T47D (cell line): ENCODE measurements at regions not wholly inside any gene's neighbourhood (a gene's known extent, or its start where the extent isn't known, plus 50 kb on each side); places are given as distances from the start of the nearest gene placed in this dataset.
A peak's percentile ranks its signal among the peaks of the same experiment; 100 is the strongest.

Source experiments
- DNase-seq, 2 experiments: peaks; one replicate each; pipeline versions ENCODE4 v3.0.0 to v3.0.0-alpha.2; 2011 to 2012; ENCODE audit warnings: low read depth in 1 of 2, low spot score in 1 of 2
- JUND ChIP-seq: IDR thresholded peaks from 2 replicates; pipeline ENCODE4 v1.6.1; 2012; ENCODE audit warnings: low read depth
- in situ Hi-C: cut with HindIII; loops from 2 replicates; pipeline ENCODE4 v1.10.0; 2016; ENCODE audit warnings: low sequenced_read_pairs, low pct_unique_long_range_greater_than_20kb

DNA sequence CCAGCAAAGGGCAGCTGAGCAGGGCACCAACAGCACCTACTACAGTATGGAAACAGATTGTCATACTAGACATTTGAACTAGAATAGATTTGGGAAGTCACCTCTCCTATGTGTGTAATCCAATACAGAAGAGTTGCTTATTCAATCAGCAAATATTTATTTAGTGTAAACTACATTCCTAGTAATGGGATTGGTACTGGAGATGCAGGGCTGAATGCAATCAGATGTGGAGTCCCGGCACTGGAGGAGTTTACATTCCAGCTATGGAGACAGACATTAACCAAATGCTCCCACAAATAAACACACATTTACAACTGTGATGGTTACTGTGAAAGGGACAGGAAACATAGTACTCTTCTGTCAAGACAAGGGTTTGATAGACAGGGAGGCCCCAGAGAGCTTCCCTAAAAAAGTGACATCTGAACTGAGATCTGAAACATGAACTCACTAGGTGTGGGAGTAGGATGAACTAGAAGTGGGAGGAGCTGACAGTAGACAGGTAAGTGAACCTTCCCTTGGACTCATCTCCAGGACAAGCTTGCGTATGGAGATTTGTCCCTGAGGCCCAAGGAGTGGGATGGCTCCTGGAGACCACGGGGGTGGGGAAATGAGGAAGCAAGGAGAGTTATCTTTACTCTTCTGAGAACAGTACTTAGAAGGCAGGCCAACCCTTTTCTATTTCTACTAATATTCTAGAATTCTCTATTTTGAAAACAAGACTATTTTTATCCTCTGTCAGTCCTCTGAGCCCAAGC lies 420.5 kb downstream of the MAFB start:
- TF ChIP-seq JUND: no peak
- DNase-seq: peak in 1 of 2 experiments; percentile 36
- in situ Hi-C loops: no loop called here

DNA sequence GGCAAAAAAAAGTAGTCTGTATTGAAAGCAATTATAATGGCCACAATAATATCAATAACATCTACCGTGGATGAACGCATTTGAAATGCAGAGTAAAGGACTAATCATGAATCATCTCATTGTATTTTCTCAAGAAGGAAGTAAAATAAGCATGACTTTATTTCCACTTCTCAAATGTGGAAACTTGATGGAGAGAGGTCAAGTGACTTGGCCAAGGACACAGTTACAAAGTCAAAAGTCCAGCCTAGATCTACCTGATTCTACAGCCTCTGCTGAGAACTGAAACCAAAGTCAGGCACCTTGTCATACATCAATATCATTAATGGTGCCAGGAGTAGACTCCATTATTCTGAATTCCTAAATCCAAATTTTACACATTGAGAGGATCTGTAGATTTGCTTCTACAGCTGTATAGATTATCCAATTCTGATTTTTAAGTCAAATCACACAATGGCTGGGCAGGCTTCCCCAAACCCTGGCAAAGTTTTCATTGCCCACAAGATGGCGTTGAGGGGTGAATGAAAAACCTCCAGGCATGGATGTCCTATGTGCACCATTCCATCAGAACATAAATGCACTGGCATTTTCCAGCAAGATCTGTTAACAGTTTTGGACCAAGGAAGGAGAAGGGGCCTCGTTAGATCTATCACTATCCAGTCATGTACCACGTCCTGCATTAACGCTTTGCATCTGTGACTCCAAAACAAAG lies 423.1 kb downstream of the MAFB start:
- in situ Hi-C loops: no loop called here
- no peak for TF ChIP-seq JUND
- DNase-seq: peak; percentile 46 to 77

GRCh38 chr20:40262219-40262618 lies 426.8 kb downstream of the MAFB start:
- in situ Hi-C loops: no loop called here
- DNase-seq: no peak
- TF ChIP-seq JUND: no peak

DNA sequence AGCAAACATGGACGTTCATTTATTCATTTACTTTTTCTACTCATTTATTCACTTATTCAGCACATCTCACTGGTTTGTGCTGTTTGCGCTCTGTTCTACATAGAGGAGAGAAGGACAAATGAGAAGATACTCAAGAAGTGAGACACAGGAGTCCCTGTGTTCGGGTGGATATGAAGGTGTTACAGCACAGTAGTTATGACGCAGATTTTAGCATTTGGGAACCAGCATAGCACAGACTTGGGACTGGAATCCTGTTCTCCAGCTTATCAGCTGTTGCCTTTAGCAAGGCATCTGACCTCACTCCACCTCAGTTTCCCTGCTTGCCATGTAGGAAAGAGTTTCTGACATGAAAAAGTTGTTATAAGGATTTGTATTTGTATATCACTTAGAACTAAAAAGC lies 430.1 kb downstream of the MAFB start:
- TF ChIP-seq JUND: no peak
- DNase-seq: no peak
- in situ Hi-C loops: no loop called here

DNA sequence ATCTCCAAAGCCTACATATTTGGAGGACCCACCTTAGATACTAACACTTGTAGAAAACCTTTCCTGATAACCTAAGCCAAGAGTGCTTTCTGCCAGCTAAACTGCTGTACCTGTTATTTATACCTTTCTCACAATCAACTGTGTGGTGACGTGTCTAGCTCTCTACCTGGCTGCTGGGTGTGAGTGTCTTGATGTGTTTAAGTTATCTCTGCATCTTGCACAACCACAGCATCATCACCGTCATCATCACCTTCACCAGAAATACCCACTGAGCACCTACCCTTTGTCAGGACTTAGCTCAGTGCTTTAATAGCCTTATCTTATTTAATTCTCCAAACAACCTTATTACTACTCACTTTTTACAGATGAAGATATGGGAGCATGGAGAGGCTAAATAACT lies 431.3 kb downstream of the MAFB start:
- in situ Hi-C loops: no loop called here
- no peak for TF ChIP-seq JUND
- DNase-seq: no peak

GRCh38 chr20:40255365-40255764 lies 433.7 kb downstream of the MAFB start:
- no peak for TF ChIP-seq JUND
- in situ Hi-C loops: no loop called here
- DNase-seq: peak in 1 of 2 experiments; percentile 60

GRCh38 chr20:40254023-40254772 lies 434.8 kb downstream of the MAFB start:
- no peak for TF ChIP-seq JUND
- in situ Hi-C loops: no loop called here
- DNase-seq: no peak

DNA sequence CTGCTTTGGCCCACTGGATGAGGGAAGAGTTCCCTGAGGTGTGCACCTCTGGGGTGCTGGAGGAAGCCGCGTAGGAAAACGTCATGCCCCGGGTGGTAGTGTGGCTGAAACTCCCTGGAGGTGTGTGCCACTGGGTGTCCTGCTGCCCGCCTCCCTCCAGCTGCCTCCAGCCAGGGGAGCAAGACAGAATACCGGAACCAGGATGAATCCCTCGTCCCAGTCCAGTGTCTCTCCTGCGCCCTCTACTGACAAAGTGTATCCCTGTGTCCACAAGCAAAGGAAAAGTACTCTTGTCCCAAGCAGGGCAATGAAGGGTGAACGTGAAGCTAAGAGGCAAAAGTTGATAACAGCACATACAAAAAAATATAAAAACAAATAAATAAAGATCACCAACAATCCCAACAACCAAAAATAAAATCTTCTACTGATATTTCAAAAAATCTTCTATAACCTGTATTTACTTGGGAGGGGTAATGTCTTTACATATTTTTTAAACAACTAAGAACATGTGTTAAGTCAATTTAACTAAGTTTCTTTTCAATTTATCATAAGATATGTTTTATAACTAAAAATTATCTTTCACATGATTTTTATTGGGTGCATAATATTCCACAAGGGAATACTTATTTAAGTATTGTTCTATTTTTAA lies 437.6 kb downstream of the MAFB start:
- peak; percentile 76 to 92 for DNase-seq
- in situ Hi-C loops: no loop called here
- TF ChIP-seq JUND: no peak

DNA sequence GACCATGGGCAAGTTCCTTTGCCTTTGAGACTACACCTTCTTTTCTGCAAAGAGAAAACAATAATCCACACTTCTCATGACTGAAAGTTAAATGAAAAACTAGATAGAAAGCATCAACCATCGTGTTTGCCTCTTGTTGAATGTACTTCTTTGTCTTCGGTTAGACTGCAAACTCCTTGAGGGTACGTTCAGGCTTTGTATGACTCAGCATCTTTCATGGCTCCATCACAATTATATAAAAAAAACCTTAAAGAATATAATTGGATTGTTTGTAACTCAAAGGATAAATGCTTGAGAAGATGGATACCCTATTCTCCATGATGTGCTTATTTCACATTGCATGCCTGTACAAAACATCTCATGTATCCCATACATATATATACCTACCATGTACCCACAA lies 439.2 kb downstream of the MAFB start:
- in situ Hi-C loops: no loop called here

DNA sequence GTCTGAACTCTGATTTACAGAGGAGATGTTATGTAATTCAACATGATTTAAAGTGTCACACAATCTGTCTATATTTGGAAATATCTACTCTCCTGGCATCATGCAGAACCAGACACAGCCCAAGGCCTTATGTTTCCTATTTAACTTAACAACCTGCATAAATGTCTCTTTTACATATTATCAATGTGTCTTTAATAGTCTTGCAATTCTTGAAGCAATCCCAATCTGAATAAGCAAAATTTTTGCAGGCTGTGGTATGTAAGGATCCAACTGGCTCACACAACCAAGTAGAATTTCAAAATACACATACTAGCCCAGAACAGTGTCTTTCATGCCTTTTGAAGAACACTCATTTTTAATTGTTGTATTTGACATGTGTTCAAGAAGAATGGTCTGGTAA lies 443.2 kb downstream of the MAFB start:
- DNase-seq: no peak
- in situ Hi-C loops: no loop called here
- TF ChIP-seq JUND: no peak

More for the DNA sequence above, 439.2 kb downstream of the MAFB start:
- TF ChIP-seq JUND: no peak
- DNase-seq: no peak

DNA sequence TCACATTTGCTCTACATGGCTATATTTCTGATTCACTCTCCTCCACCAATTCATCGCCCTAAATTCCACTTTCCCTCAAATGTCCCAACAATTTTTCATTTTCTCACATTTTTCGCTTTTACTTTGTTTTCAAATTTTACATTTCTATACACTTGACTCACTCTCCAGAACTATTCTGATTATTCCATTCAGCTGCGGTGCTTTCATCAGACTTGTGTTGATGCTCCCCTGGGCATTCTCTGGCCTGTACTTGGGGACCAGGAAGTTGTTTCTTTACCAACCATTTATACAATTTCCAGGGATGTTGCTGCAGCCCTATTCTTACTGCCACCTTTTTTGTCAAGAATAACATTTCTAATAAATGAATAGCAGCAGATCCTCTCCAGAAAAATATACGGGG lies 444.8 kb downstream of the MAFB start:
- no peak for TF ChIP-seq JUND
- in situ Hi-C loops: no loop called here
- DNase-seq: no peak

DNA sequence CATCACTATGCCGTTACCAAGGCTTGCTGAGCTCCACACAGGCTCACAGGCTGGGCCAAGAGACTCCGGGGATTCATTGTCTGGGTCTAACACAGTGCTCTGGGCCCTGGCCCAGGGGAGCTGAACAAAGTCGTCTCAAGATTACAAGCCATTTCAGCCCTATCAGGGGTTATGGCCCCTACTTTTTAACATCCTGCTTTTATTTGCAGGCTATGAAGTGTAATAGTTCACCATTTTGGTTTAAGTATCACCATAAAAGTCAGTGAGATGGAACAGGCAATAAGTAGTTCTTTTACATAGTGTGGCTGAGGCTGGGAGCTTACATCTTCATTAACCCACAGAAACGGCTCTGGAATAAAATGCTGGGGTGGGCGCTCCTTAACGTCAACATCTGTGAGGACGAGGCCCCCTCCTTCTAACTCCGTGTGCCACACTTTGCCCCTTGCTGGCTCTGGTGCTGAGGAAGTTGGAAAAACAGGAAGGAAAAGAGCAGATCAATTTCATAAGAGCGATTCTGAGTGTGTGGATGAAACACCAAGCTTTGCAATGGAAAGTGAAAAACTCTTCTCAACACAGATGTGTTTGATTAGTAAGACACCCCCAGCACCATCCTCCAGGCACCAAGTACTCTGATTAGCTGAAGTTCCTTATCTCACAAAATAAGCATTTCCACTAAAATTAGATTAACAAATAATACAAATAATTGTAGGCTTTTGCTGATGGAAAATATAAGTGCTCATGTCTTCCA lies 447.3 kb downstream of the MAFB start:
- in situ Hi-C loops: no loop called here
- DNase-seq: no peak
- TF ChIP-seq JUND: no peak
